Endodermal cell (in vitro differentiated cells): ENCODE measurements at regions not wholly inside any gene's neighbourhood (a gene's known extent, or its start where the extent isn't known, plus 50 kb on each side); places are given as distances from the start of the nearest gene placed in this dataset.

ENCODE experiments used
- DNase-seq: peaks from one replicate; pipeline ENCODE4 v3.0.0-alpha.2; 2017
- H3K27ac ChIP-seq: 2 replicates; pipeline ENCODE4 v1.5.1; 2013; ENCODE audit warnings: mild to moderate bottlenecking, low read depth, low read length, moderate library complexity
- H3K27me3 ChIP-seq: 2 replicates; pipeline ENCODE4 v1.6.1; 2013; ENCODE audit warnings: mild to moderate bottlenecking, low read length, moderate library complexity; ENCODE audit not compliant: insufficient read depth, control insufficient read depth, poor library complexity, severe bottlenecking
- H3K36me3 ChIP-seq: 2 replicates; pipeline ENCODE4 v1.7.0; 2013; ENCODE audit warnings: mild to moderate bottlenecking, low read length, moderate library complexity; ENCODE audit not compliant: control insufficient read depth, insufficient read depth
- H3K4me1 ChIP-seq: one replicate; pipeline ENCODE4 v1.7.0; 2013; ENCODE audit warnings: low read length; ENCODE audit not compliant: control insufficient read depth, insufficient read depth
- H3K4me3 ChIP-seq: 2 replicates; pipeline ENCODE4 v1.5.1; 2013; ENCODE audit warnings: mild to moderate bottlenecking, low read length, moderate library complexity
- H3K9ac ChIP-seq: 2 replicates; pipeline ENCODE4 v1.6.1; 2013; ENCODE audit warnings: mild to moderate bottlenecking, low read length, moderate library complexity; ENCODE audit not compliant: poor library complexity, severe bottlenecking; ENCODE audit errors: extremely low read depth
- H3K9me3 ChIP-seq: 2 replicates; pipeline ENCODE4 v1.6.1; 2013; ENCODE audit warnings: mild to moderate bottlenecking, low read length, moderate library complexity; ENCODE audit not compliant: control insufficient read depth
- H3K27ac Mint-ChIP-seq: 2 replicates; pipeline ENCODE4 v1.8.0; 2020; ENCODE audit warnings: mixed read lengths
- H3K27me3 Mint-ChIP-seq: 2 replicates; pipeline ENCODE4 v1.8.0; 2021; ENCODE audit warnings: mild to moderate bottlenecking, mixed read lengths; ENCODE audit not compliant: insufficient read depth
- H3K36me3 Mint-ChIP-seq: 2 replicates; pipeline ENCODE4 v1.8.0; 2020; ENCODE audit warnings: low read depth, mixed read lengths
- H3K4me1 Mint-ChIP-seq: 2 replicates; pipeline ENCODE4 v1.8.0; 2020; ENCODE audit warnings: mixed read lengths
- H3K4me3 Mint-ChIP-seq: 2 replicates; pipeline ENCODE4 v1.8.0; 2020; ENCODE audit warnings: mild to moderate bottlenecking, moderate library complexity, mixed read lengths
- H3K9me3 Mint-ChIP-seq: 2 replicates; pipeline ENCODE4 v1.8.0; 2020; ENCODE audit warnings: mild to moderate bottlenecking, mixed read lengths
- WGBS, 2 experiments: methylation state at CpG; one replicate each; pipeline versions ENCODE4 v1.1.5 to v1.1.7; 2013; ENCODE audit warnings: missing lambda C conversion rate in 2 of 2, mixed read lengths in 1 of 2; ENCODE audit not compliant: insufficient coverage in 1 of 2, insufficient read length in 1 of 2; 5-methylcytosine and 5-hydroxymethylcytosine counted together
- TF ChIP-seq, protein P1 (sequence below): fragments of 200-600 bp; sonication (generic); conservative IDR thresholded peaks from 2 replicates; pipeline ENCODE4 v1.5.0; 2021; ENCODE audit warnings: antibody characterized with exemption, mild to moderate bottlenecking

DNA sequence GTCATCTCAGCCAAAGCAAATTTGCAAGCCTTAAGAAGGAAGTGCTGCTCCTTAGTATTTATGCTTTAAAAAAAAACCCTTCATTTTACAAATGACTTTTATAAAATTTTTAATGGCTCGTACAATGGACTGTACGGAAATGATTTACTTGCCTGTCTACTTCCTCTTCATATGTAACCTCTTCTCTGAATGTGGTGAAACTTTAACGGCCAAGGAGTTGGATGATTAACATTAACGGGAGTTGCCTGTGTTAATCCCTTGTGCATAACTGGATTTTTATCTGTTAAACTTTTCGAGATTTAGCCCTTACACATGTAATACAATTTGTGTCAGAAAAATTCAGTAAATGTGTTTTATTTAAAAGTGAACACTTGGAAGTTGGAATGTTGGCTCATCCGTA lies 429.4 kb downstream of the TBC1D4 start:
- no peak overlapping the region for H3K27ac ChIP-seq
- 90% methylated on average over 2 to 5 of the region's 6 CpGs for WGBS, 2 experiments
- no peak for DNase-seq
- H3K9me3 ChIP-seq, result no peaks in the 10 kb centered on the region
- H3K4me3 ChIP-seq, result no peak overlapping the region
- Mint-ChIP-seq H3K9me3 (no peaks in the 10 kb centered on the region), H3K36me3 (no peaks in the 10 kb centered on the region), H3K27ac (no peak overlapping the region), H3K4me3 (no peak overlapping the region), H3K27me3 (no peaks in the 10 kb centered on the region), H3K4me1 (peaks cover 22% of the 10 kb centered on the region)
- peaks cover 6% of the 10 kb centered on the region for H3K4me1 ChIP-seq
- H3K36me3 ChIP-seq, result no peaks in the 10 kb centered on the region
- no peak overlapping the region for H3K9ac ChIP-seq
- TF ChIP-seq, protein P1, sequence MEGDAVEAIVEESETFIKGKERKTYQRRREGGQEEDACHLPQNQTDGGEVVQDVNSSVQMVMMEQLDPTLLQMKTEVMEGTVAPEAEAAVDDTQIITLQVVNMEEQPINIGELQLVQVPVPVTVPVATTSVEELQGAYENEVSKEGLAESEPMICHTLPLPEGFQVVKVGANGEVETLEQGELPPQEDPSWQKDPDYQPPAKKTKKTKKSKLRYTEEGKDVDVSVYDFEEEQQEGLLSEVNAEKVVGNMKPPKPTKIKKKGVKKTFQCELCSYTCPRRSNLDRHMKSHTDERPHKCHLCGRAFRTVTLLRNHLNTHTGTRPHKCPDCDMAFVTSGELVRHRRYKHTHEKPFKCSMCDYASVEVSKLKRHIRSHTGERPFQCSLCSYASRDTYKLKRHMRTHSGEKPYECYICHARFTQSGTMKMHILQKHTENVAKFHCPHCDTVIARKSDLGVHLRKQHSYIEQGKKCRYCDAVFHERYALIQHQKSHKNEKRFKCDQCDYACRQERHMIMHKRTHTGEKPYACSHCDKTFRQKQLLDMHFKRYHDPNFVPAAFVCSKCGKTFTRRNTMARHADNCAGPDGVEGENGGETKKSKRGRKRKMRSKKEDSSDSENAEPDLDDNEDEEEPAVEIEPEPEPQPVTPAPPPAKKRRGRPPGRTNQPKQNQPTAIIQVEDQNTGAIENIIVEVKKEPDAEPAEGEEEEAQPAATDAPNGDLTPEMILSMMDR, result no peak
- no peaks in the 10 kb centered on the region for H3K27me3 ChIP-seq

DNA sequence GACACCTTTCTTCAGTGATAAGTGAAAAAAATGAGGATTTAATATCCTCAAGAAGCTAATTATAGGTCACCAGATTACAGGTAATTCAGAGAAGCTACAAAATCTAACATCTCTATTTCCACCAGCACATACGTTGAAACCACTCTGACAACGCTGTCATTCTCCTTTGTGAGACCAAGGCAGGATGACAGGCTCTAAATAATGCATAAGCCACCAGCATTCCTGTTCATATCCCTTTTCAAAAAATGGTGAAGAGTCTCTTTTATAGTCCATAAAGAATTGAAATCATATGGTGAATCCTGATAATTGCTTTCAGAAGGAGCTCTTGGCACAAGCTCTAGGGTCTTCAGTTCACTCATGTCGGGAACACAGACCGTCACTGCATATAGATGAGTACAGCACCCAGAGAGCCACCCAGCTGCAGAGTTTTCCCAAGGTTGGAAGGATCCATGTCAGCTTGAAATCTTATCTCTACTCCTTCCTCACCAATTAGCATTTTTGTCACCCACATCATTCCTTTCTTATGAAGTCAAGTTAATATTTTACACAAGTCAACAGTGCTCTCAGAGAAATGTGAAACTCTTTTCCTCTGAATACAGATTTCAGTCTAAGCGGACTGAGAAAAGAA lies 431.4 kb downstream of the TBC1D4 start:
- no peak overlapping the region for H3K9ac ChIP-seq
- no peaks in the 10 kb centered on the region for H3K27me3 Mint-ChIP-seq

DNA sequence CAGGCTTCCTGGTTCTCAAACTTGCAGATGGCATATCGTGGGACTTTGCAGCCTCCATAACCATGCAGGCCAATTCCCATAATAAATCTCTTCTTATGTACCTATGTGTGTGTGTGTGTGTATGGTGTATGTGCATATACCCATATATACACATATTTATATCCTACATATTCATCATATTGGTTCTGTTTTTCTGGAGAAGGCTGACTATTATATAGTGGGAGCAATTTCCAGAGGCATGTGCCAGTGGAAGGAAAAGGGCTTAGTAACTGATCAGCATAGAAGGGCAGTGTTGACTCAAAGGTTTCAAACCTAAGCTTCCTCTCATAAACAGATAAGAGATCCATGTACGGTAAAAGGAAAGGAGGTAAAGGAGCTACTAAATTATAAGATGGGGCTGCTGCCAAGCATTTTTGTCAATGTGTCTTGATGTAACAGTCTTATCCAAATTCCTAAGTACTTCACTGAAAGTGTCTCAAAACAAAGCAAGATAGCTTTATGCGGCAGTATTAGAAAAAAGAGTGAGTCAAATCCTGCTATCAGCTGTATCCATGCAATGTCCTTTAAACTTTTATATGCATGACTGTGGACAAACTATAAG lies 432.1 kb downstream of the TBC1D4 start:
- H3K36me3 ChIP-seq, result no peaks in the 10 kb centered on the region
- 90% methylated on average over 3 of the region's 3 CpGs; no CpG with 5 or more reads in 1 of the 2 experiments for WGBS, 2 experiments
- no peaks in the 10 kb centered on the region for H3K27me3 ChIP-seq
- Mint-ChIP-seq H3K9me3 (no peaks in the 10 kb centered on the region), H3K36me3 (no peaks in the 10 kb centered on the region), H3K27me3 (no peaks in the 10 kb centered on the region), H3K4me1 (peaks cover 22% of the 10 kb centered on the region), H3K27ac (no peak overlapping the region), H3K4me3 (no peak overlapping the region)
- DNase-seq, result no peak
- H3K4me1 ChIP-seq, result peaks cover 6% of the 10 kb centered on the region
- no peak overlapping the region for H3K9ac ChIP-seq
- no peak overlapping the region for H3K4me3 ChIP-seq
- no peak overlapping the region for H3K27ac ChIP-seq
- TF ChIP-seq, protein P1, result no peak
- H3K9me3 ChIP-seq, result no peaks in the 10 kb centered on the region

More for the DNA sequence above, 431.4 kb downstream of the TBC1D4 start:
- Histone ChIP-seq H3K27ac (no peak overlapping the region), H3K4me1 (peaks cover 6% of the 10 kb centered on the region), H3K9me3 (no peaks in the 10 kb centered on the region), H3K36me3 (no peaks in the 10 kb centered on the region), H3K27me3 (no peaks in the 10 kb centered on the region), H3K4me3 (no peak overlapping the region)
- TF ChIP-seq, protein P1, result no peak
- peaks cover 22% of the 10 kb centered on the region for H3K4me1 Mint-ChIP-seq
- no peak overlapping the region for H3K27ac Mint-ChIP-seq
- H3K4me3 Mint-ChIP-seq, result no peak overlapping the region
- no peak for DNase-seq
- no peaks in the 10 kb centered on the region for H3K36me3 Mint-ChIP-seq
- no peaks in the 10 kb centered on the region for H3K9me3 Mint-ChIP-seq
- WGBS, 2 experiments, result 90 to 100% methylated on average over 1 to 5 of the region's 5 CpGs
